K562 (cell line): ENCODE measurements at regions not wholly inside any gene's neighbourhood (a gene's known extent, or its start where the extent isn't known, plus 50 kb on each side); places are given as distances from the start of the nearest gene placed in this dataset.

Source experiments
- ATAC-seq: fragments of 200-7000 bp; cut with Tn5 transposase; 3 replicates; pipeline ENCODE4 v1.9.1; 2020; ENCODE audit warnings: moderate library complexity
- BruUV-seq: library from RNA; stranded (reverse); fragments of 400-500 nt; replicated peaks from 2 replicates; lab custom pipeline; 2021; lab: Mats Ljungman, UMichigan
- CTCF ChIA-PET: fragments of 300-600 bp; formaldehyde crosslinking; extraction: SDS; loops from one replicate; lab custom pipeline; 2021; ENCODE audit warnings: low intra/inter-chr PET ratio; lab: Yijun Ruan, JAX
- POLR2A ChIA-PET: fragments of 300-600, 350-650 bp; sonication (Branson Sonifier 250); formaldehyde crosslinking; extraction: SDS; loops from one replicate; lab custom pipeline; 2021; ENCODE audit warnings: antibody characterized with exemption, inconsistent platforms; lab: Yijun Ruan, JAX
- DNase-seq, 4 experiments: peaks; one replicate each; pipeline versions ENCODE4 v3.0.0 to v3.0.0-alpha.2; 2011 to 2018; ENCODE audit warnings: low spot score in 3 of 4, mixed read lengths in 3 of 4; ENCODE audit errors: extremely low read depth in 1 of 4
- FAIRE-seq: peaks from 2 replicates; lab custom pipeline; 2011; peaks lifted over from hg19 to GRCh38; lab: Jason Lieb, UNC
- H2AFZ ChIP-seq: 2 replicates; pipeline ENCODE4 v1.6.0; 2011; ENCODE audit warnings: low read depth, low read length, control low read depth, inconsistent platforms
- H3K27ac ChIP-seq: fragments of 200-600 bp; 3 replicates; pipeline ENCODE4 v1.8.0; 2011; ENCODE audit warnings: low read depth, mild to moderate bottlenecking, control low read depth, inconsistent platforms, low read length, moderate library complexity, mixed read lengths; ENCODE audit errors: extremely low read depth
- H3K27me3 ChIP-seq, 2 experiments: fragments of 300-600 bp in 1 of 2; 2 replicates in 1 of 2; 3 replicates in 1 of 2; pipeline versions ENCODE4 v1.6.0 to v1.8.0; 2011; ENCODE audit warnings: inconsistent platforms in 2 of 2, low read length in 2 of 2, mild to moderate bottlenecking in 1 of 2, mixed read lengths in 1 of 2, moderate library complexity in 1 of 2; ENCODE audit not compliant: control insufficient read depth in 2 of 2, insufficient read depth in 2 of 2
- H3K36me3 ChIP-seq: fragments of 300-600 bp; 3 replicates; pipeline ENCODE4 v1.8.0; 2011; ENCODE audit warnings: mild to moderate bottlenecking, low read length, inconsistent platforms; ENCODE audit not compliant: control insufficient read depth, insufficient read depth
- H3K4me1 ChIP-seq, 2 experiments: fragments of 200-600 bp in 1 of 2; replicated peaks in 1 of 2; 2 replicates in 1 of 2; 3 replicates in 1 of 2; pipeline versions ENCODE4 v1.5.1 to v1.8.0; 2011; ENCODE audit warnings: inconsistent platforms in 2 of 2, low read length in 2 of 2, mild to moderate bottlenecking in 1 of 2, mixed read lengths in 1 of 2, moderate library complexity in 1 of 2; ENCODE audit not compliant: control insufficient read depth in 2 of 2, insufficient read depth in 2 of 2
- H3K4me2 ChIP-seq: 2 replicates; pipeline ENCODE4 v1.6.1; 2011; ENCODE audit warnings: low read length, control low read depth, inconsistent platforms, mixed read lengths; ENCODE audit not compliant: insufficient read depth
- H3K4me3 ChIP-seq: fragments of 200-600 bp; sonication (generic), shearing (Covaris generic); 2 replicates; pipeline ENCODE4 v1.5.1; 2016; ENCODE audit warnings: control low read depth, inconsistent platforms
- H3K79me2 ChIP-seq: fragments of 200-600 bp; 3 replicates; pipeline ENCODE4 v1.8.0; 2011; ENCODE audit warnings: low read length, inconsistent platforms; ENCODE audit not compliant: control insufficient read depth, insufficient read depth
- H3K9ac ChIP-seq, 2 experiments: 2 replicates each; pipeline versions ENCODE4 v1.6.0 to v1.6.1; 2011; ENCODE audit warnings: low read depth in 2 of 2, low read length in 2 of 2, control low read depth in 1 of 2, inconsistent platforms in 1 of 2, mild to moderate bottlenecking in 1 of 2, mixed read lengths in 1 of 2; ENCODE audit not compliant: insufficient read depth in 1 of 2
- H3K9me1 ChIP-seq: one replicate; pipeline ENCODE4 v1.6.0; 2011; ENCODE audit warnings: inconsistent platforms, mild to moderate bottlenecking, low read length, moderate library complexity; ENCODE audit not compliant: control insufficient read depth, insufficient read depth
- H3K9me3 ChIP-seq: replicated peaks from 2 replicates; pipeline ENCODE4 v1.5.1; 2011; ENCODE audit warnings: low read depth, low read length, inconsistent platforms; ENCODE audit not compliant: control insufficient read depth, insufficient read depth
- H4K20me1 ChIP-seq: replicated peaks from 2 replicates; pipeline ENCODE4 v1.6.1; 2011; ENCODE audit warnings: low read length, inconsistent platforms, mixed read lengths; ENCODE audit not compliant: control insufficient read depth, insufficient read depth
- BHLHE40 ChIP-seq: IDR thresholded peaks from 2 replicates; pipeline ENCODE4 v1.6.1; 2011; ENCODE audit warnings: low read length, improper control_type of control experiment
- C11orf30 ChIP-seq: fragments of 450-650 bp; IDR thresholded peaks from 2 replicates; pipeline ENCODE4 v1.6.1; 2016; ENCODE audit warnings: low read depth, mild to moderate bottlenecking
- CTCF ChIP-seq, 3 experiments: IDR thresholded peaks in 2 of 3; conservative IDR thresholded peaks in 1 of 3; 2 replicates each; pipeline ENCODE4 v1.5.1; 2011 to 2012; ENCODE audit warnings: low read length in 3 of 3, mild to moderate bottlenecking in 3 of 3, control low read depth in 2 of 3, improper control_type of control experiment in 1 of 3, inconsistent platforms in 1 of 3, low read depth in 1 of 3, mixed read lengths in 1 of 3, moderate library complexity in 1 of 3; ENCODE audit not compliant: insufficient read depth in 2 of 3
- ELF4 ChIP-seq: fragments of 450-650 bp; formaldehyde crosslinking; IDR thresholded peaks from 2 replicates; pipeline ENCODE4 v1.4.0; 2022; ENCODE audit warnings: missing genetic modification characterization
- GABPB1 ChIP-seq: sonication (generic); formaldehyde crosslinking; IDR thresholded peaks from 2 replicates; pipeline ENCODE4 v1.8.0; 2022; ENCODE audit warnings: mild to moderate bottlenecking, missing genetic modification reagents
- JUNB ChIP-seq: fragments of 450-650 bp; formaldehyde crosslinking; conservative IDR thresholded peaks from 2 replicates; pipeline ENCODE4 v1.4.0; 2020; ENCODE audit warnings: mild to moderate bottlenecking
- NUFIP1 ChIP-seq: fragments of 450-650 bp; IDR thresholded peaks from 2 replicates; pipeline ENCODE4 v1.6.1; 2018; ENCODE audit not compliant: partially characterized antibody
- RAD21 ChIP-seq, 2 experiments: fragments of 250-450 bp in 1 of 2; fragments of 450-650 bp in 1 of 2; sonication (Bioruptor Pico) in 1 of 2; formaldehyde crosslinking in 1 of 2; IDR thresholded peaks in 1 of 2; conservative IDR thresholded peaks in 1 of 2; 2 replicates each; pipeline versions ENCODE4 v1.4.0 to v1.8.0; 2020 to 2022; ENCODE audit warnings: mild to moderate bottlenecking in 2 of 2, moderate library complexity in 1 of 2
- SMC3 ChIP-seq: conservative IDR thresholded peaks from 2 replicates; pipeline ENCODE4 v1.6.1; 2011; ENCODE audit warnings: low read depth, low read length, improper control_type of control experiment; ENCODE audit not compliant: insufficient read depth
- ZNF316 ChIP-seq: fragments of 450-650 bp; IDR thresholded peaks from 2 replicates; pipeline ENCODE4 v1.6.1; 2016
- ZNF384 ChIP-seq: IDR thresholded peaks from 2 replicates; pipeline ENCODE4 v1.6.1; 2012; ENCODE audit warnings: low read depth, low read length, improper control_type of control experiment
- WGBS: fragments of 100-300 bp; shearing (Covaris generic); methylation state at CpG from one replicate; pipeline ENCODE4 v1.1.6; 2016; ENCODE audit warnings: low coverage, mixed read lengths; ENCODE audit not compliant: insufficient coverage; ENCODE audit errors: missing lambda C conversion rate; 5-methylcytosine and 5-hydroxymethylcytosine counted together
- in situ Hi-C: fragments of 300-500 bp; cut with MboI; formaldehyde crosslinking; loops from 4 replicates; pipeline ENCODE4 v1.15.0; 2018; ENCODE audit warnings: inconsistent platforms, mixed read lengths
- intact Hi-C: fragments of 100-400 bp; cut with micrococcal nuclease; formaldehyde crosslinking; loops from 2 replicates; pipeline ENCODE4 v1.14.2; 2022

GRCh38 chr5:53261245-53261644 lies 151.7 kb upstream of the MOCS2 start:
- intact Hi-C loops (loop anchor here (10.0 kb wide), 2 partner anchors 164 to 964 kb away; no protein-coding TSS in a partner anchor), in situ Hi-C loops (loop anchor here (5.0 kb wide), 1 partner anchor 81 kb away; no protein-coding TSS in a partner anchor)
- H3K27me3 ChIP-seq = no peaks in the 10 kb centered on the region
- H3K4me1 ChIP-seq = no peaks in the 10 kb centered on the region
- FAIRE-seq (no peak), DNase-seq (no peak), ATAC-seq (no peak)
- H2AFZ ChIP-seq = no peak overlapping the region
- no peaks in the 10 kb centered on the region for H3K9me3 ChIP-seq
- no peaks in the 10 kb centered on the region for H4K20me1 ChIP-seq
- no peaks in the 10 kb centered on the region for H3K79me2 ChIP-seq
- H3K9me1 ChIP-seq = no peaks in the 10 kb centered on the region
- 2% methylated on average over 3 of the region's 3 CpGs for WGBS
- TF ChIP-seq NUFIP1 (no peak), JUNB (no peak), ZNF384 (no peak), ELF4 (CRISPR knock-in tag) (no peak)
- POLR2A ChIA-PET = no interaction called here
- no peak overlapping the region for H3K4me3 ChIP-seq
- no TSS peak for BruUV-seq
- H3K9ac ChIP-seq = no peak overlapping the region
- CTCF ChIA-PET = no interaction called here
- H3K27ac ChIP-seq = no peak overlapping the region
- H3K4me2 ChIP-seq = no peak overlapping the region
- H3K36me3 ChIP-seq = no peaks in the 10 kb centered on the region

GRCh38 chr5:53262348-53262970 lies 152.9 kb upstream of the MOCS2 start:
- no peak overlapping the region for H2AFZ ChIP-seq
- no peaks in the 10 kb centered on the region for H3K4me1 ChIP-seq
- intact Hi-C loops = loop anchor here (10.0 kb wide), 2 partner anchors 162 to 962 kb away; no protein-coding TSS in a partner anchor
- no peaks in the 10 kb centered on the region for H3K36me3 ChIP-seq
- DNase-seq (peak; percentile 11 to 17 (median 13)), ATAC-seq (peak; percentile 64; the same call in 2 of the 3 replicates), FAIRE-seq (peak; percentile 61)
- WGBS = 0% methylated on average over 4 of the region's 4 CpGs
- in situ Hi-C loops = loop anchor here (5.0 kb wide), 1 partner anchor 80 kb away; no protein-coding TSS in a partner anchor
- no peak overlapping the region for H3K27ac ChIP-seq
- no peaks in the 10 kb centered on the region for H3K27me3 ChIP-seq
- no TSS peak for BruUV-seq
- H3K79me2 ChIP-seq = no peaks in the 10 kb centered on the region
- no peaks in the 10 kb centered on the region for H3K9me3 ChIP-seq
- no peak overlapping the region for H3K4me2 ChIP-seq
- POLR2A ChIA-PET = interaction anchor here (0.7 kb wide), 1 partner anchor 30 kb away, joined by 3 read pairs; no protein-coding TSS in a partner anchor
- no peak overlapping the region for H3K9ac ChIP-seq
- CTCF ChIA-PET = interaction anchor here (0.7 kb wide), 1 partner anchor 160 kb away, joined by 3 read pairs; no protein-coding TSS in a partner anchor
- H3K4me3 ChIP-seq = no peak overlapping the region
- H4K20me1 ChIP-seq = no peaks in the 10 kb centered on the region
- no peaks in the 10 kb centered on the region for H3K9me1 ChIP-seq
- TF ChIP-seq BHLHE40 = no peak
- TF ChIP-seq RAD21 (CRISPR knock-in tag; conservative IDR thresholded peaks at IDR 0.05 in 1 of 2, IDR thresholded peaks at IDR 0.05 in 1 of 2) = peak; percentile 47 to 69; a peak in 3 of 4 replicates
- peak; percentile 51 for TF ChIP-seq SMC3
- TF ChIP-seq C11orf30 = 0 out of 2 replicates have a peak, but pooled peaks have one; percentile 11
- no peak for TF ChIP-seq GABPB1 (CRISPR knock-in tag)
- peak; percentile 31 to 56 (median 42); a peak in 4 of 6 replicates for TF ChIP-seq CTCF (IDR thresholded peaks at IDR 0.05 in 2 of 3, conservative IDR thresholded peaks at IDR 0.05 in 1 of 3; ENCODE audit: insufficient read depth in 2 of 3, low read depth in 1 of 3, low read length in 3 of 3)
- 0 out of 2 replicates have a peak, but pooled peaks have one; percentile 10 for TF ChIP-seq ZNF316
